IMR-90 (cell line): ENCODE measurements at regions not wholly inside any gene's neighbourhood (a gene's known extent, or its start where the extent isn't known, plus 50 kb on each side); places are given as distances from the start of the nearest gene placed in this dataset.

Experiments
- ATAC-seq: fragments of 200-7000 bp; cut with Tn5 transposase; 2 replicates; pipeline ENCODE4 v1.9.1; 2020; ENCODE audit warnings: low read depth, mild to moderate bottlenecking, moderate library complexity
- BruUV-seq: library from RNA; stranded (reverse); fragments of 400-500 nt; replicated peaks from 2 replicates; lab custom pipeline; 2021; lab: Mats Ljungman, UMichigan
- CTCF ChIA-PET: fragments of 300-600 bp; formaldehyde crosslinking; extraction: SDS; loops from one replicate; lab custom pipeline; 2021; ENCODE audit warnings: antibody characterized with exemption; lab: Yijun Ruan, JAX
- POLR2A ChIA-PET: fragments of 300-600 bp; sonication (Branson Sonifier 250); formaldehyde crosslinking; loops from one replicate; lab custom pipeline; 2022; ENCODE audit warnings: antibody characterized with exemption; ENCODE audit not compliant: unreplicated experiment; lab: Charles Lee
- DNase-seq: peaks from one replicate; pipeline ENCODE4 v3.0.0; 2013
- H2AFZ ChIP-seq: replicated peaks from 2 replicates; pipeline ENCODE3; 2013; ENCODE audit warnings: low read length, mild to moderate bottlenecking; ENCODE audit not compliant: poor library complexity
- H2AK5ac ChIP-seq: 2 replicates; pipeline ENCODE4 v1.6.1; 2013; ENCODE audit warnings: low read depth, low read length, inconsistent platforms
- H2AK9ac ChIP-seq: replicated peaks from 2 replicates; pipeline ENCODE3; 2013; ENCODE audit warnings: mild to moderate bottlenecking, low read depth, low read length, moderate library complexity; ENCODE audit not compliant: poor library complexity
- H2BK120ac ChIP-seq: 2 replicates; pipeline ENCODE4 v1.6.1; 2013; ENCODE audit warnings: low read depth, low read length, inconsistent platforms
- H2BK15ac ChIP-seq: 3 replicates; pipeline ENCODE4 v1.6.1; 2013; ENCODE audit warnings: low read depth, low read length, inconsistent platforms
- H2BK20ac ChIP-seq: 2 replicates; pipeline ENCODE4 v1.6.1; 2013; ENCODE audit warnings: low read depth, mild to moderate bottlenecking, inconsistent platforms, low read length, moderate library complexity
- H2BK5ac ChIP-seq: 2 replicates; pipeline ENCODE4 v1.6.1; 2013; ENCODE audit warnings: mild to moderate bottlenecking, low read depth, low read length, inconsistent platforms; ENCODE audit not compliant: poor library complexity, severe bottlenecking
- H3K14ac ChIP-seq: replicated peaks from 2 replicates; pipeline ENCODE4 v1.6.1; 2013; ENCODE audit warnings: low read depth, low read length, inconsistent platforms
- H3K18ac ChIP-seq: 2 replicates; pipeline ENCODE4 v1.6.1; 2013; ENCODE audit warnings: low read depth, low read length, control low read depth
- H3K23ac ChIP-seq: 2 replicates; pipeline ENCODE4 v1.6.1; 2013; ENCODE audit warnings: low read depth, low read length, inconsistent platforms
- H3K27ac ChIP-seq: 2 replicates; pipeline ENCODE4 v1.5.1; 2013; ENCODE audit warnings: mild to moderate bottlenecking, control low read depth, low read length; ENCODE audit not compliant: insufficient read depth
- H3K27me3 ChIP-seq: 2 replicates; pipeline ENCODE4 v1.6.1; 2013; ENCODE audit warnings: low read length; ENCODE audit not compliant: control insufficient read depth, insufficient read depth
- H3K36me3 ChIP-seq: 2 replicates; pipeline ENCODE4 v1.6.1; 2013; ENCODE audit warnings: low read length, mixed read lengths; ENCODE audit not compliant: control insufficient read depth, insufficient read depth
- H3K4ac ChIP-seq: 2 replicates; pipeline ENCODE4 v1.6.1; 2013; ENCODE audit warnings: low read depth, low read length, inconsistent platforms
- H3K4me1 ChIP-seq: 2 replicates; pipeline ENCODE4 v1.6.1; 2013; ENCODE audit warnings: low read length, mixed read lengths; ENCODE audit not compliant: control insufficient read depth, insufficient read depth
- H3K4me2 ChIP-seq: 2 replicates; pipeline ENCODE4 v1.6.1; 2013; ENCODE audit warnings: low read depth, mild to moderate bottlenecking, control low read depth, low read length, moderate library complexity
- H3K4me3 ChIP-seq: 2 replicates; pipeline ENCODE4 v1.5.1; 2013; ENCODE audit warnings: low read depth, mild to moderate bottlenecking, control low read depth, low read length, moderate library complexity; ENCODE audit not compliant: insufficient read depth
- H3K56ac ChIP-seq: 2 replicates; pipeline ENCODE4 v1.6.1; 2013; ENCODE audit warnings: low read length, inconsistent platforms; ENCODE audit not compliant: insufficient read depth; ENCODE audit errors: extremely low read depth
- H3K79me1 ChIP-seq, 2 experiments: 2 replicates each; pipeline ENCODE4 v1.6.1; 2013; ENCODE audit warnings: low read length in 2 of 2, inconsistent platforms in 1 of 2, low read depth in 1 of 2
- H3K9ac ChIP-seq: 2 replicates; pipeline ENCODE4 v1.6.1; 2013; ENCODE audit warnings: low read depth, low read length, control low read depth
- H3K9me1 ChIP-seq: 2 replicates; pipeline ENCODE4 v1.6.1; 2013; ENCODE audit warnings: low read length, inconsistent platforms; ENCODE audit not compliant: insufficient read depth
- H3K9me3 ChIP-seq: 2 replicates; pipeline ENCODE4 v1.6.1; 2013; ENCODE audit warnings: low read length; ENCODE audit not compliant: control insufficient read depth, insufficient read depth
- H4K20me1 ChIP-seq: 2 replicates; pipeline ENCODE4 v1.6.1; 2013; ENCODE audit warnings: low read length, inconsistent platforms; ENCODE audit not compliant: insufficient read depth
- H4K5ac ChIP-seq: 2 replicates; pipeline ENCODE4 v1.6.1; 2013; ENCODE audit warnings: mild to moderate bottlenecking, low read depth, low read length, control low read depth
- H4K8ac ChIP-seq, 2 experiments: 2 replicates each; pipeline ENCODE4 v1.6.1; 2013; ENCODE audit warnings: low read depth in 2 of 2, low read length in 2 of 2, control low read depth in 1 of 2, inconsistent platforms in 1 of 2
- H4K91ac ChIP-seq: 2 replicates; pipeline ENCODE4 v1.6.1; 2013; ENCODE audit warnings: low read depth, low read length, inconsistent platforms; ENCODE audit not compliant: insufficient read depth
- BHLHE40 ChIP-seq: fragments of 150-350 bp; IDR thresholded peaks from 2 replicates; pipeline ENCODE4 v1.6.1; 2016; ENCODE audit warnings: mild to moderate bottlenecking, low read depth, low read length
- CEBPB ChIP-seq: IDR thresholded peaks from 2 replicates; pipeline ENCODE4 v1.6.1; 2012; ENCODE audit warnings: low read depth, low read length, improper control_type of control experiment
- CHD1 ChIP-seq: IDR thresholded peaks from 2 replicates; pipeline ENCODE4 v1.6.1; 2012; ENCODE audit warnings: low read depth, low read length, improper control_type of control experiment
- ELK1 ChIP-seq: fragments of 150-350 bp; IDR thresholded peaks from 2 replicates; pipeline ENCODE4 v1.6.1; 2016; ENCODE audit warnings: low read depth, mild to moderate bottlenecking, low read length, moderate library complexity, borderline replicate concordance
- FOS ChIP-seq: fragments of 150-350 bp; IDR thresholded peaks from 2 replicates; pipeline ENCODE4 v1.6.1; 2016; ENCODE audit warnings: low read depth, low read length
- MAFK ChIP-seq: IDR thresholded peaks from 2 replicates; pipeline ENCODE4 v1.6.1; 2012; ENCODE audit warnings: low read depth, low read length, improper control_type of control experiment
- MAZ ChIP-seq: IDR thresholded peaks from 2 replicates; pipeline ENCODE4 v1.6.1; 2012; ENCODE audit warnings: low read depth, mild to moderate bottlenecking, low read length, improper control_type of control experiment, moderate library complexity, borderline replicate concordance
- MXI1 ChIP-seq: IDR thresholded peaks from 2 replicates; pipeline ENCODE4 v1.6.1; 2012; ENCODE audit warnings: low read depth, mild to moderate bottlenecking, low read length, moderate library complexity, borderline replicate concordance
- NFE2L2 ChIP-seq: fragments of 150-350 bp; IDR thresholded peaks from 2 replicates; pipeline ENCODE4 v1.6.1; 2016; ENCODE audit warnings: low read depth, mild to moderate bottlenecking, low read length
- POLR2A ChIP-seq: IDR thresholded peaks from 2 replicates; pipeline ENCODE4 v1.6.1; 2012; ENCODE audit warnings: mild to moderate bottlenecking, low read depth, low read length
- RAD21 ChIP-seq: IDR thresholded peaks from 2 replicates; pipeline ENCODE4 v1.6.1; 2012; ENCODE audit warnings: low read length, improper control_type of control experiment
- RCOR1 ChIP-seq: IDR thresholded peaks from 2 replicates; pipeline ENCODE4 v1.6.1; 2012; ENCODE audit warnings: mild to moderate bottlenecking, low read length, improper control_type of control experiment; ENCODE audit not compliant: insufficient replicate concordance
- RFX5 ChIP-seq: IDR thresholded peaks from 2 replicates; pipeline ENCODE4 v1.8.0; 2012; ENCODE audit warnings: low read depth, mild to moderate bottlenecking, low read length, moderate library complexity
- SMC3 ChIP-seq: fragments of 150-350 bp; IDR thresholded peaks from 2 replicates; pipeline ENCODE4 v1.6.1; 2016; ENCODE audit warnings: low read depth, mild to moderate bottlenecking, antibody characterized with exemption, low read length, moderate library complexity
- WGBS, 2 experiments: methylation state at CpG; one replicate each; pipeline versions ENCODE4 v1.1.5 to v1.1.7; 2013; ENCODE audit warnings: missing lambda C conversion rate in 2 of 2; ENCODE audit not compliant: insufficient read length in 1 of 2; ENCODE audit errors: extremely low coverage in 2 of 2; 5-methylcytosine and 5-hydroxymethylcytosine counted together
- dilution Hi-C: fragments of 300-500 bp; cut with HindIII; formaldehyde crosslinking; loops from one replicate; pipeline ENCODE4 v1.14.3; 2018; ENCODE audit warnings: low sequenced_read_pairs; ENCODE audit not compliant: unreplicated experiment
- in situ Hi-C: fragments of 300-500 bp; cut with MboI; formaldehyde crosslinking; loops from 3 replicates; pipeline ENCODE4 v1.14.3; 2019; ENCODE audit warnings: low sequenced_read_pairs, inconsistent platforms, mixed read lengths
- intact Hi-C: fragments of 100-400 bp; cut with micrococcal nuclease; formaldehyde crosslinking; loops from 2 replicates; pipeline ENCODE4 v1.10.0; 2022
- TF ChIP-seq, protein P1 (sequence below): fragments of 150-350 bp; IDR thresholded peaks from 2 replicates; pipeline ENCODE4 v1.6.1; 2017; ENCODE audit warnings: mild to moderate bottlenecking, antibody characterized with exemption, low read length, low read depth
- TF ChIP-seq, protein P2 (sequence below): conservative IDR thresholded peaks from 2 replicates; pipeline ENCODE4 v1.5.1; 2012; ENCODE audit warnings: mild to moderate bottlenecking, low read depth, low read length, improper control_type of control experiment

DNA sequence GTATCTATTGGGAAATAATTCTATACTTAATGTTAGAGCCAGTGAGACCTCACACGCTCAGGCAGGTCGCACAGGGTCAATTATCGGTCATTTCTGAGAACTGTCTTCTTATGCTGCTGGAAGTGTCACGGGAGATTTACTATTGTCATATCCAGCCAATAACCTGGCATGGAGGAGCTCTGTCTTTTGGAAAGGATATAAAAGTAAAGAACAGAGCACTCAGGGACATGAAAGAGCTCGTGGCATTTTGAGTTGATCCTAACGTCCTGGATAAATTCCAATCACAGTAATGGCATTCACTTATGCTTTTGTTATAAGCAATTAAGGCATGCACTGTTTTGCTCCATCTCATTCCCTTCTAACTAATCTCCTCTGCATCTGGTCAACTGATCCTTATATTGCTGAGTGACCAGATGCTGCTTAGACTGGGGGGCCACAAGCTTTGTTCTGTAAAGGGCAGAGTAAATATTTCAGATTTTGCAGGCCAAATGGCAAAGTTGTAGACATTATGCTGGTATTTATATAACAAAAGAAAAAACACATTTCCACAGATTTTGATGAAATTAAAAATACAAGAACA, 453.5 kb upstream of the SMIM21 start:
- no peak overlapping the region for H4K5ac ChIP-seq
- H3K23ac ChIP-seq = no peak overlapping the region
- H3K36me3 ChIP-seq = no peaks in the 10 kb centered on the region
- in situ Hi-C loops (no loop called here), dilution Hi-C loops (no loop called here), intact Hi-C loops (no loop called here)
- no peak overlapping the region for H3K4ac ChIP-seq
- no peak overlapping the region for H2AFZ ChIP-seq
- H3K4me2 ChIP-seq = no peak overlapping the region
- H2BK15ac ChIP-seq = no peak overlapping the region
- H3K9me1 ChIP-seq = no peaks in the 10 kb centered on the region
- H3K4me1 ChIP-seq = no peaks in the 10 kb centered on the region
- H3K9ac ChIP-seq = no peak overlapping the region
- H4K8ac ChIP-seq = no peak overlapping the region
- peaks cover 2% of the 10 kb centered on the region; the same call in 1 of the 2 replicates for H3K9me3 ChIP-seq
- H3K79me1 ChIP-seq = no peaks in the 10 kb centered on the region
- no peak overlapping the region for H3K4me3 ChIP-seq
- no peak for ATAC-seq
- WGBS, 2 experiments = no CpG with 5 or more reads among the region's 6 CpGs
- H3K27ac ChIP-seq = no peak overlapping the region
- CTCF ChIA-PET = no interaction called here
- no peak overlapping the region for H4K91ac ChIP-seq
- POLR2A ChIA-PET = no interaction called here
- H2AK5ac ChIP-seq = no peak overlapping the region
- H2BK20ac ChIP-seq = no peak overlapping the region
- H3K14ac ChIP-seq = no peak overlapping the region
- no peak overlapping the region for H2BK120ac ChIP-seq
- TF ChIP-seq FOS (no peak), RCOR1 (no peak), POLR2A (no peak), CHD1 (no peak), MXI1 (no peak), SMC3 (no peak), RFX5 (no peak), ELK1 (no peak), MAFK (no peak), RAD21 (no peak), CEBPB (no peak), BHLHE40 (no peak), NFE2L2 (no peak), MAZ (no peak)
- TF ChIP-seq, protein P1, sequence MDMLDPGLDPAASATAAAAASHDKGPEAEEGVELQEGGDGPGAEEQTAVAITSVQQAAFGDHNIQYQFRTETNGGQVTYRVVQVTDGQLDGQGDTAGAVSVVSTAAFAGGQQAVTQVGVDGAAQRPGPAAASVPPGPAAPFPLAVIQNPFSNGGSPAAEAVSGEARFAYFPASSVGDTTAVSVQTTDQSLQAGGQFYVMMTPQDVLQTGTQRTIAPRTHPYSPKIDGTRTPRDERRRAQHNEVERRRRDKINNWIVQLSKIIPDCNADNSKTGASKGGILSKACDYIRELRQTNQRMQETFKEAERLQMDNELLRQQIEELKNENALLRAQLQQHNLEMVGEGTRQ = no peak
- TF ChIP-seq, protein P2, sequence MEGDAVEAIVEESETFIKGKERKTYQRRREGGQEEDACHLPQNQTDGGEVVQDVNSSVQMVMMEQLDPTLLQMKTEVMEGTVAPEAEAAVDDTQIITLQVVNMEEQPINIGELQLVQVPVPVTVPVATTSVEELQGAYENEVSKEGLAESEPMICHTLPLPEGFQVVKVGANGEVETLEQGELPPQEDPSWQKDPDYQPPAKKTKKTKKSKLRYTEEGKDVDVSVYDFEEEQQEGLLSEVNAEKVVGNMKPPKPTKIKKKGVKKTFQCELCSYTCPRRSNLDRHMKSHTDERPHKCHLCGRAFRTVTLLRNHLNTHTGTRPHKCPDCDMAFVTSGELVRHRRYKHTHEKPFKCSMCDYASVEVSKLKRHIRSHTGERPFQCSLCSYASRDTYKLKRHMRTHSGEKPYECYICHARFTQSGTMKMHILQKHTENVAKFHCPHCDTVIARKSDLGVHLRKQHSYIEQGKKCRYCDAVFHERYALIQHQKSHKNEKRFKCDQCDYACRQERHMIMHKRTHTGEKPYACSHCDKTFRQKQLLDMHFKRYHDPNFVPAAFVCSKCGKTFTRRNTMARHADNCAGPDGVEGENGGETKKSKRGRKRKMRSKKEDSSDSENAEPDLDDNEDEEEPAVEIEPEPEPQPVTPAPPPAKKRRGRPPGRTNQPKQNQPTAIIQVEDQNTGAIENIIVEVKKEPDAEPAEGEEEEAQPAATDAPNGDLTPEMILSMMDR = no peak
- H2AK9ac ChIP-seq = no peak overlapping the region
- BruUV-seq = no TSS peak
- no peak overlapping the region for H3K18ac ChIP-seq
- no peaks in the 10 kb centered on the region for H4K20me1 ChIP-seq
- DNase-seq = no peak
- no peak overlapping the region for H2BK5ac ChIP-seq
- H3K56ac ChIP-seq = no peak overlapping the region
- H3K27me3 ChIP-seq = no peaks in the 10 kb centered on the region
